Hematopoietic multipotent progenitor cell treated with erythropoietin and hydrocortisone succinate and interleukin-3 and kit ligand, for 6 days (in vitro differentiated cells): ENCODE measurements at regions not wholly inside any gene's neighbourhood (a gene's known extent, or its start where the extent isn't known, plus 50 kb on each side); places are given as distances from the start of the nearest gene placed in this dataset.
"Not testable (repeated sequence)": the region's sequence is repeated elsewhere in the genome, so short reads cannot be mapped to it uniquely, and the experiment has no call there.

ENCODE experiments used
- DNase-seq: peaks from one replicate; pipeline ENCODE4 v3.0.0-alpha.2; 2015

GRCh38 chr10:64528294-64529002 lies 1007.2 kb downstream of the REEP3 start:
- DNase-seq: no peak

- no peak for DNase-seq
Measured at GRCh38 chr10:64529003-64529350, 1007.8 kb downstream of the REEP3 start.

GRCh38 chr10:64534616-64535015 lies 1013.4 kb downstream of the REEP3 start:
- no peak for DNase-seq

GRCh38 chr10:64535131-64535867 lies 1014.1 kb downstream of the REEP3 start:
- DNase-seq: no peak

- DNase-seq: no peak
Measured at GRCh38 chr10:64537112-64537511, 1015.9 kb downstream of the REEP3 start.

- no peak for DNase-seq
Measured at GRCh38 chr10:64537928-64538327, 1016.7 kb downstream of the REEP3 start.

GRCh38 chr10:64546073-64546472 lies 1024.9 kb downstream of the REEP3 start:
- no peak for DNase-seq

- no peak for DNase-seq
Measured at GRCh38 chr10:64547168-64547567, 1026.0 kb downstream of the REEP3 start.

GRCh38 chr10:64555666-64556065 lies 1034.5 kb downstream of the REEP3 start:
- no peak for DNase-seq

GRCh38 chr10:64558094-64558835 lies 1037.1 kb downstream of the REEP3 start:
- no peak for DNase-seq

- no peak for DNase-seq
Measured at GRCh38 chr10:64571056-64571455, 1049.9 kb downstream of the REEP3 start.

- DNase-seq: no peak
Measured at GRCh38 chr10:64573623-64574325, 1052.6 kb downstream of the REEP3 start.

GRCh38 chr10:64574371-64574770 lies 1053.2 kb downstream of the REEP3 start:
- DNase-seq: no peak

- no peak for DNase-seq
Measured at GRCh38 chr10:64576497-64576896, 1055.3 kb downstream of the REEP3 start.

GRCh38 chr10:64578757-64579156 lies 1057.6 kb downstream of the REEP3 start:
- DNase-seq: not testable (repeated sequence)

- DNase-seq: peak; percentile 37
Measured at GRCh38 chr10:64586934-64587503, 1065.8 kb downstream of the REEP3 start.

- no peak for DNase-seq
Measured at GRCh38 chr10:64594072-64594471, 1072.9 kb downstream of the REEP3 start.

- no peak for DNase-seq
Measured at GRCh38 chr10:64598600-64598999, 1077.4 kb downstream of the REEP3 start.

GRCh38 chr10:64601298-64601697 lies 1080.1 kb downstream of the REEP3 start:
- no peak for DNase-seq

GRCh38 chr10:64617085-64617484 lies 1095.9 kb downstream of the REEP3 start:
- no peak for DNase-seq

GRCh38 chr10:64619102-64619501 lies 1097.9 kb downstream of the REEP3 start:
- DNase-seq: no peak

GRCh38 chr10:64626924-64627323 lies 1105.7 kb downstream of the REEP3 start:
- no peak for DNase-seq

- DNase-seq: no peak
Measured at GRCh38 chr10:64630534-64630933, 1109.3 kb downstream of the REEP3 start.
